ENCODE measurements at regions not wholly inside any gene's neighbourhood (a gene's known extent, or its start where the extent isn't known, plus 50 kb on each side); places are given as distances from the start of the nearest gene placed in this dataset.

DNA sequence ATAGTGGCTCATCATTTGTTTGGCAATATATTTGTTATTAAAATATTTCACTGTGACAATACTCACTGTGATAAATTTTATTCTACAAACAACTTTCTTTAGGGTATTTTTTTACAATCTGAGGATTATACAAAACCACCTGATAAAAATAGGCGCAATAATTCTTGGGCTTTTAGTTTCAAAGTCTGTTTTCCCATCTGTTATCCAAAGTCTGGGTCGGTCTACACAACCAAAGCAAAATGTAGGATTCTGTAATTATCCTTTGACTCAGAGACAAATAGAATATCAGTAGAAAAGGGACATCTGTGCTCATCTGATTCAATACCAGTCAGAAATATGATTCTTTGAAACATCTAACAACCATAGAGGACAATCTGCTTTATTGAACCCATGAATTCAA, 271.8 kb upstream of the AMIGO2 start:
- TF ChIP-seq, protein P1, sequence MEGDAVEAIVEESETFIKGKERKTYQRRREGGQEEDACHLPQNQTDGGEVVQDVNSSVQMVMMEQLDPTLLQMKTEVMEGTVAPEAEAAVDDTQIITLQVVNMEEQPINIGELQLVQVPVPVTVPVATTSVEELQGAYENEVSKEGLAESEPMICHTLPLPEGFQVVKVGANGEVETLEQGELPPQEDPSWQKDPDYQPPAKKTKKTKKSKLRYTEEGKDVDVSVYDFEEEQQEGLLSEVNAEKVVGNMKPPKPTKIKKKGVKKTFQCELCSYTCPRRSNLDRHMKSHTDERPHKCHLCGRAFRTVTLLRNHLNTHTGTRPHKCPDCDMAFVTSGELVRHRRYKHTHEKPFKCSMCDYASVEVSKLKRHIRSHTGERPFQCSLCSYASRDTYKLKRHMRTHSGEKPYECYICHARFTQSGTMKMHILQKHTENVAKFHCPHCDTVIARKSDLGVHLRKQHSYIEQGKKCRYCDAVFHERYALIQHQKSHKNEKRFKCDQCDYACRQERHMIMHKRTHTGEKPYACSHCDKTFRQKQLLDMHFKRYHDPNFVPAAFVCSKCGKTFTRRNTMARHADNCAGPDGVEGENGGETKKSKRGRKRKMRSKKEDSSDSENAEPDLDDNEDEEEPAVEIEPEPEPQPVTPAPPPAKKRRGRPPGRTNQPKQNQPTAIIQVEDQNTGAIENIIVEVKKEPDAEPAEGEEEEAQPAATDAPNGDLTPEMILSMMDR (IDR thresholded peaks at IDR 0.05; ENCODE audit: low read depth, low read length): no peak
- H3K36me3 ChIP-seq: no peaks in the 10 kb centered on the region
- H3K4me3 ChIP-seq (ENCODE audit: low read depth, low read length): no peak overlapping the region
- DNase-seq: no peak
- no peaks in the 10 kb centered on the region for H3K4me1 ChIP-seq
- no peaks in the 10 kb centered on the region for H3K27me3 ChIP-seq
- H3K9me3 ChIP-seq: no peaks in the 10 kb centered on the region

DNA sequence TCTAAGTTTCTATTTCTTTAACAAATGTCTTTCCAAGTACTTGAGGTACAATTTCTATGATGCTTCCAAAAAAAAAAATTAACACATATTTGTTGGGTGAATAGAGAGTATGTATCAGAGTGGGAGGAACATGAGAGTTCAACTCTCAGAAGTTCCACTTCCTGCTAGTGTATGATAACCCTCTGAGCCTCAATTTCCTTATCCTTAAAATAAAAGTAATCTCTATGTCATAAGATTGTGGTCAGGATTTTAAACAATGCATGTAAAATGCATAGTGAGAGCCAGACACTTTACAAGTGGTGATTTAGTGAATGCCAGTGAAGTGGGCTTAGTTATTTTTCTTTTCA, 270.3 kb upstream of the AMIGO2 start:
- Histone ChIP-seq H3K27me3 (no peaks in the 10 kb centered on the region), H3K9me3 (no peaks in the 10 kb centered on the region), H3K4me3 (ENCODE audit: low read depth, low read length) (no peak overlapping the region), H3K36me3 (no peaks in the 10 kb centered on the region), H3K4me1 (no peaks in the 10 kb centered on the region)
- TF ChIP-seq, protein P1 (IDR thresholded peaks at IDR 0.05; ENCODE audit: low read depth, low read length): no peak
- DNase-seq: no peak

DNA sequence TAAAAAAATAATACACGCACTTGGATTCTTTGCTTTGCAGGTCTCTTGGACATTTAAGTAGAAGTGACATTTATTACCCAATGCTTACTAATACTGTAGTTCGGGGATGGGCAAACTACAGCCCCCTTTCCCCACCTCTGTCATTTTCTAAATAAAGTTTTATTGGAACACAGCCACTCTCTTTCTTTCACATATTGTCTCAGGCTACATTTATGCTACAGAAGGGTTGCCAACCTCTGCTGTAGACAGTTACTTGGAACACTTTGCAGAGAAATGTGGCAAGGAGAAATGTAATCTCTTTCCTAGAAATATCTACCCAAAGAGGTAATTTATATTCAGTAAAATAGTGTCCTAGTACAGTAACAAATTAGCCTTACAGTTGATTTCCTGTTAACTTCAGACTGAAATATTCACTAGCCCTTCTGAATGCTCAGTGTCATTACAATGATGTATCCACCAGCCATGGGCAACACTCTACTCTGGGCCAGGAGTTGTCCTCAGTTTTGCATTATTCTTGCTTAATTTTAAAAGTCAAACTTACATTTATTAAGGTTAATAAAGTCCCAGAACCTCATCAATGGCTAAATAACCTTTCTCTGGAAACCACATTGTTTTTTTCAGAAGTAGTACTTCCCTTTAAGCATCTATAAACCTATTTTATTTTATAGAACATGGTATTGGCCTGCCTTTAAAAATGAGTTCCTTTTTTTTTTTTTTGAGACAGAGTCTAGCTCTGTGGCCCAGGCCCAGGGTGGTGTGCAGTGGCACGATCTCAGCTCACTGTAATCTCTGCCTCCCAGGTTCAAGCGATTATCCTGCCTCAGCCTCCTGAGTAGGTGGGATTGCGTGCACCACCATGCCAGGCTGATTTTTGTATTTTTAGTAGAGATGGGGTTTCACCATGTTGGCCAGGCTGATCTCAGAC, 269.6 kb upstream of the AMIGO2 start:
- no peak for DNase-seq
- Histone ChIP-seq H3K4me1 (no peaks in the 10 kb centered on the region), H3K4me3 (ENCODE audit: low read depth, low read length) (no peak overlapping the region)

DNA sequence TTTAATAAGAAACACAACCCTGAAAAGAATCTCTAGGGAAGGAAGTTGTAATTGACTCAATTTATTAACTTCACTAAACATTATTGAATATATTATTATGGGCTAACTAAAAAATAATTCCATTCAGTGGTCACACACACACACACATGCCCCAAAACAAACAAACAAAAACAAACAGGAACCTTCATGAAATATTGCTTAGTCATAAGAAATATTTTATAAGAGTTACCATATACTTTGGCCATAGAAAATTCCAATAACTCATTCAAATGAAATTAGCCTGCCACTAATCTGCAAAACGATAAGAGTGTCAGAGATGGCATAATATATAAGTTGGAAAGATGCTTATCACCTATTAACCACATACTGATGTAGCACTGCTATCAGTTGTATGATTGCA, 268.4 kb upstream of the AMIGO2 start:
- no peaks in the 10 kb centered on the region for H3K4me1 ChIP-seq
- H3K36me3 ChIP-seq: no peaks in the 10 kb centered on the region
- no peaks in the 10 kb centered on the region for H3K9me3 ChIP-seq
- TF ChIP-seq, protein P1 (IDR thresholded peaks at IDR 0.05; ENCODE audit: low read depth, low read length): no peak
- no peaks in the 10 kb centered on the region for H3K27me3 ChIP-seq
- no peak overlapping the region for H3K4me3 ChIP-seq (ENCODE audit: low read depth, low read length)
- DNase-seq: no peak

More for the DNA sequence above, 269.6 kb upstream of the AMIGO2 start:
- no peaks in the 10 kb centered on the region for H3K36me3 ChIP-seq
- TF ChIP-seq, protein P1 (IDR thresholded peaks at IDR 0.05; ENCODE audit: low read depth, low read length): no peak
- no peaks in the 10 kb centered on the region for H3K9me3 ChIP-seq
- H3K27me3 ChIP-seq: no peaks in the 10 kb centered on the region

DNA sequence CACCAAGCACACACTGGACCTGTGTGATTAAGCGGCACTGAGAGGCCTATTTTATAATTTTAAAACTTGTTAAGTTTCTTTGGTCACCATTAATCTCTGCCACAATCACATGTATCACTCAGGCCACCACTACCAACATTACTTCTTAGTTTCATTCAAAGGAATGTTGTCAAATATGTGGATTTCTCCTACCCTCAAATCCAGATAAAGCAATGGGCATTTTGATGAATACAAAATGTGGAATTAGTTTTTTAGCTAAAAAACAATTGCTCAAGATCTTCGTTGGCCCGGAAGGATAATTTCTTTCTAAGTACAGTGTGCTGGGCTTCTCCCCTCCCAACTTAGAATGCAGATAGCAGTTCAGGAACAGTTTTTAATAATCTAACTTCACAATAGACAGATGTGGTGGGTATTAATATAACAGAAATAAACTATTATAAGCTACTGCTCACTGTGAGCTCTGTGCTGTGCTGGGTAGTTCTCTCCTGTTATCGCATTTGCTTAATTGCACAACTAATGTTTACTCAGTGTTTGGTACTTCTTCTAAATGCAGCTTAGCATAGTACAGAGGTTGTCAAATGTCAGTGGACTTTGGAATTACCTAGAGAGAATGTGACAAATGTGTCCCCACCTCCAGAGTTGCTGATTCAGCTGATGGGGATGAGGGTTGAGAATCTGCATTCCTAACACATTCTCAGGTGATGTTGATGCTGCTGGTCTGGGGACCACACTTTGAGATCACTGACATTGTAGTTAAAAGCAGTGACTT, 266.7 kb upstream of the AMIGO2 start:
- no peak for DNase-seq
- H3K4me1 ChIP-seq: no peaks in the 10 kb centered on the region
- no peaks in the 10 kb centered on the region for H3K27me3 ChIP-seq

More for the DNA sequence above, 266.7 kb upstream of the AMIGO2 start:
- Histone ChIP-seq H3K9me3 (no peaks in the 10 kb centered on the region), H3K4me3 (ENCODE audit: low read depth, low read length) (no peak overlapping the region), H3K36me3 (no peaks in the 10 kb centered on the region)
- TF ChIP-seq, protein P1 (IDR thresholded peaks at IDR 0.05; ENCODE audit: low read depth, low read length): no peak
